GM12873 (cell line): ENCODE measurements at regions not wholly inside any gene's neighbourhood (a gene's known extent, or its start where the extent isn't known, plus 50 kb on each side); places are given as distances from the start of the nearest gene placed in this dataset.

Experiments
- TF ChIP-seq, protein P1 (sequence below): IDR thresholded peaks from 2 replicates; pipeline ENCODE4 v1.5.1; 2012; ENCODE audit warnings: low read depth, mild to moderate bottlenecking, moderate library complexity, low read length, control low read depth; ENCODE audit not compliant: insufficient read depth; ENCODE audit errors: missing control alignments

DNA sequence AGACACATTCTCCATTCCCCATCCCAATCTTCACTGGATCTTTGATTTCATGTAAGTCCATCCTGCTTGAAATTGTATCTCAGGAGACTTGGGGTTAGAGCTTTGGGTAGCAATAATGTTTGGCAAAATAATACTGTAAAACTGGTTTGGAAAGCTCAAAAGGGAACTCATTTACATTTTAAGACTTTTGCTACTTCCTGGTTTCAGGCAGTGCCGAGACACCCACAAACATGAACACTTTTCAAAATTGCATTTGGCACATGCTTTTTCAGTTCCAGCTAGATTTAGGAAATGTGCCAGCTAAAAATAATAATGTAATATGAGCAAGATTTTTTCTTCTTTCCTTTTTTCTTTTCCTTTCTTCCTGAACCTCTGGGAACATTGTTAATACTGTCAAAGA is 145.7 kb upstream of the CBLB start:
- TF ChIP-seq, protein P1, sequence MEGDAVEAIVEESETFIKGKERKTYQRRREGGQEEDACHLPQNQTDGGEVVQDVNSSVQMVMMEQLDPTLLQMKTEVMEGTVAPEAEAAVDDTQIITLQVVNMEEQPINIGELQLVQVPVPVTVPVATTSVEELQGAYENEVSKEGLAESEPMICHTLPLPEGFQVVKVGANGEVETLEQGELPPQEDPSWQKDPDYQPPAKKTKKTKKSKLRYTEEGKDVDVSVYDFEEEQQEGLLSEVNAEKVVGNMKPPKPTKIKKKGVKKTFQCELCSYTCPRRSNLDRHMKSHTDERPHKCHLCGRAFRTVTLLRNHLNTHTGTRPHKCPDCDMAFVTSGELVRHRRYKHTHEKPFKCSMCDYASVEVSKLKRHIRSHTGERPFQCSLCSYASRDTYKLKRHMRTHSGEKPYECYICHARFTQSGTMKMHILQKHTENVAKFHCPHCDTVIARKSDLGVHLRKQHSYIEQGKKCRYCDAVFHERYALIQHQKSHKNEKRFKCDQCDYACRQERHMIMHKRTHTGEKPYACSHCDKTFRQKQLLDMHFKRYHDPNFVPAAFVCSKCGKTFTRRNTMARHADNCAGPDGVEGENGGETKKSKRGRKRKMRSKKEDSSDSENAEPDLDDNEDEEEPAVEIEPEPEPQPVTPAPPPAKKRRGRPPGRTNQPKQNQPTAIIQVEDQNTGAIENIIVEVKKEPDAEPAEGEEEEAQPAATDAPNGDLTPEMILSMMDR: no peak

DNA sequence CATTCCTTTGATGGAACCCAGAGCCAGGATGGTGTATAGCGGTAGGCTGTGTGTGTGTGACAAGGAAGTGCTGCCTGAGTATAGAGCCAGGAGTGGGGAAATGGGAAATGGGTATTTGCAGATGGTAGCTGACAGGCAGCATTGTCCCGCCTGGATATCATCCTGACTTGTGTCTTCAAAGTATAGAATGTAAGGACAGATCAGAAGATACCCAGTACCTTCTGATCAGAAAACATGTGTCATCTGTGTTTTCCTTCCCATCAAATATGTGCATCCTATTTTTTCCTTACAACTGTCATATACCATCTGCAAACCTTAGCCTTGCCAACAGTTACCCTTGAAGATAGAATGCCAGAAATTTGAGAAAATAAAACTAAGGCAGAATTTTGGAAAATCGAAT is 146.2 kb upstream of the CBLB start:
- TF ChIP-seq, protein P1: no peak

DNA sequence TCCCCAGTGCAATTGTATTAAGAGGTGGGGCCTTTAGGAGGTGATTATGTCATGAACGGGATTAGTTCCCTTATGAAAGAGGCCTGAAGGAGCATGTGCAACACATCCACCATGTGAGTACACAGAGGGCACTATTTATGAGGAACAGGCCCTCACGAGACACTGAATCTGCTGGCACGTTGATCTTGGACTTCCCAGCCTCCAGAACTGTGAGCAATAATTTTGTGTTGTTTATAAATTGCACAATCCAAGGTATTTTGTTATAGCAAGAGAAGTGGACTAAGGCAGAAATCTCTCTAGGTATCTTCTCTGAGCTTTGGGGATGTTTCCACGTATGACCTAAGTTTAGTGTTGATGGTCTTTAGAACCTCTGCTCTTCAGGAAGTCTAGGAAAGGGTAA is 149.3 kb upstream of the CBLB start:
- TF ChIP-seq, protein P1: no peak

DNA sequence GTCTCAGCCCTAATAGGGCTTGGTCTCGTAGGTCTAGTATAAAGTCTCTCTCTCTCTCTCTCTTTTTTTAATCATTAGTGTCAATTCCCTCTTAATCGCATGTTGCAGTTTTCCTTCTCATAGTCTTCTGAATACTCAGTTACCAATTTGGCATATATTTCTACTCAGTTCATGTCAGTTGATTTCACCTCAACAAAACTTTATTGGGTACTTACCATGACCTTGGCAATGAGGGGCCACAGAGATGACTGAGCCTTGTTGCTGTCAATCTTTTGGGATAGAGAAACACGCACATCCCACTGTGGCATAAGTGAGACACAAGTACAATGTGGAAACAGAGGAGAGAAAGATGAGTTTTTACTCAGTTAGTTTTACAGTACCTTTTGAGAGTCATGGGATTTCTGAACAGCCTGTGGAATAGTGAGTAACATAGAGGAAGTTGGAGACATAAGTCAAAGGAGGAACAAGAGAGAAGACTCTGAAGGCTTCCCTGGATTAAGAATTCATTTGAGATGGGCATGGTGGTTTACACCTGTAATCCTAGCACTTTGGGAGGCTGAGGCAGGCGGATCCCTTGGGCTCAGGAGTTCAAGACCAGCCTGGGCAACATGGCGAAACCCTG is 150.2 kb upstream of the CBLB start:
- TF ChIP-seq, protein P1: no peak

DNA sequence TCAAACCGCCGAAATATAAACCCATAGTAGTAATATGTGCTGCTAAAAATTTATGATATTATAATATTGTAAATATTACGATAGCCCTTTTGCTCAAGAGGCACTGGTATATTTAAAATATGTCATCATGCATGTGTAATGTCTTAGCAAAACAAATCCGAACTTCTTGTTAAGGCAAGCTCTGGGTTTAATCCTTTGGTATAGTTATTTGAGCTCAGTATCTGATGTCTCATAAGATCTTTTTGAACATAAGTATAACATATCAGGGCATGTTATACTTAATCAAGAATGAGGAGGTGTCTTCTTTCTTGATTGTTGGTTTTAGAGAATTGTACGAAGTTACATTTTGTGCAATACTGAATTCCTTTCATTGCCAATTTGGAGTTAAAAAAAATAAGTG is 154.1 kb upstream of the CBLB start:
- TF ChIP-seq, protein P1: no peak

DNA sequence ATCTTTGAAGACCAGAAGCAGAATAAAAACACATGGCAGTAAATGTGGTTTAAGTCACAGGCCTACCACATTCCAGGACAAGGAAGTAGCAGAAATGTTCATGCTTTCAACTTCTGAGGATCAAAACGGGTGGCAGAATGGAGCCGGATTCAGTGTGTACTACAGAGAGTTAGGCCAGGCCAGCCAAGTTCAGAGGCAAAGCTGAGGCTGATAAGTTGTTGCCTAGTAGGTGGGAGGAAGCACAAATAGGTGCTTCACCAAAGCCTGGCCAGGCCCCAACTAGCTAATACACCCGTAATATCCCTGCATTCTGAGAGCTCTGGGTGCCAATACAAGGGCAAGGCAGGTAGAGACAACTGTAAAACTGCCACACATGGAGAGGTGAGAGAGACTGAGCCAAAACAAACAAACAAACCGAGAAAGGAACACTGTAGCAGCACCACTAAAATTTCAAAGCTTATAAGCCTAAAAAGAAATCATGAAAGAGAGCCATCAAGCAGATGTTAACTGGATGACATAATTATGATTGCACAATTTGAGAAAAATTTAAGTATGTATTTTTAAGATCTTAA is 156.4 kb upstream of the CBLB start:
- TF ChIP-seq, protein P1: no peak

DNA sequence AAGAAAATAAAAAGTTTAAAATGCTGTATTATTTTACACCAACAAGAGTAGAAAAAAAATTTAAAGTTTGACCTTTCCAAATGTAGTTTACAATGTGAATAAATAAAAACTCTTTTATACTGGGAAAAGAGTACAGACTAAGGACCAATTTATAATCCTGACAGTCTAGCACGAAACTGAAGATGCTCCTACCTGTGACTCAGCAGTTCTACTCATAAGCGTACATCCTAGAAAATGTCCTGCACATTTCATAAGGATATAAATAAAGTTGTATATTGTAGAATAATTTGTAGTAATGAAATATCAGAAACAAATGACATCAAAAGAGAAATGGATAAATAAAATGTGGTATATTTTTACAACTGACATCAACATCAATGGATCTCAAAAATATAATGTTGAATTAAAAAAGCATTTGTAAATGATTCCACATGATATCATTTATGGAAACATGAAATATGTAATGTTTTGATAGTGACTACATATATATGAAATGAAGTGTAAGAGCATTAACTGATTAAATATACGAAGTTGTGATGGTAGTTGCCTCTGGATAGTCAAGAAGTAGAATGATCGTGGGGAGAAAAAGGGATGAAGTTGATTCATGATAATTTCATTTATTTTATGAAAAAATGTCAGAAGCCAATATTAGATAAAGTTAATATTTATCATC is 161.3 kb upstream of the CBLB start:
- TF ChIP-seq, protein P1: no peak
